H9 (cell line): ENCODE measurements at regions not wholly inside any gene's neighbourhood (a gene's known extent, or its start where the extent isn't known, plus 50 kb on each side); places are given as distances from the start of the nearest gene placed in this dataset.

Source experiments
- DNase-seq: peaks from one replicate; pipeline ENCODE4 v3.0.0-alpha.2; 2017
- H2AFZ ChIP-seq: one replicate; pipeline ENCODE4 v1.6.1; 2013; ENCODE audit warnings: mild to moderate bottlenecking, low read length, control low read depth, moderate library complexity
- H2AK5ac ChIP-seq: 2 replicates; pipeline ENCODE4 v1.6.1; 2013; ENCODE audit warnings: low read length, control low read depth, mixed read lengths; ENCODE audit not compliant: insufficient read length
- H2BK120ac ChIP-seq: one replicate; pipeline ENCODE4 v1.6.1; 2013; ENCODE audit warnings: low read depth, mild to moderate bottlenecking, low read length, control low read depth, inconsistent platforms; ENCODE audit not compliant: poor library complexity, severe bottlenecking
- H2BK12ac ChIP-seq: 2 replicates; pipeline ENCODE4 v1.6.1; 2013; ENCODE audit warnings: low read length, control low read depth, mixed read lengths, low read depth; ENCODE audit not compliant: insufficient read length
- H2BK15ac ChIP-seq: 2 replicates; pipeline ENCODE4 v1.6.1; 2013; ENCODE audit warnings: low read depth, low read length, control low read depth
- H2BK20ac ChIP-seq: one replicate; pipeline ENCODE4 v1.6.1; 2013; ENCODE audit warnings: low read depth, mild to moderate bottlenecking, low read length, control low read depth, inconsistent platforms; ENCODE audit not compliant: poor library complexity, severe bottlenecking
- H2BK5ac ChIP-seq: 2 replicates; pipeline ENCODE4 v1.6.1; 2013; ENCODE audit warnings: low read length, control low read depth, mixed read lengths; ENCODE audit not compliant: insufficient read length
- H3K14ac ChIP-seq: 2 replicates; pipeline ENCODE4 v1.6.1; 2013; ENCODE audit warnings: low read length, control low read depth; ENCODE audit not compliant: insufficient read depth
- H3K18ac ChIP-seq: 2 replicates; pipeline ENCODE4 v1.6.1; 2013; ENCODE audit warnings: low read depth, mild to moderate bottlenecking, mixed read lengths, low read length, control low read depth; ENCODE audit not compliant: insufficient read length
- H3K23ac ChIP-seq: 2 replicates; pipeline ENCODE4 v1.6.1; 2013; ENCODE audit warnings: low read length, control low read depth, mixed read lengths, low read depth; ENCODE audit not compliant: insufficient read length
- H3K23me2 ChIP-seq: 2 replicates; pipeline ENCODE4 v1.6.1; 2013; ENCODE audit warnings: low read depth, mild to moderate bottlenecking, mixed read lengths, low read length, control low read depth; ENCODE audit not compliant: insufficient read length, poor library complexity, severe bottlenecking
- H3K27ac ChIP-seq: 2 replicates; pipeline ENCODE4 v1.5.1; 2013; ENCODE audit warnings: low read length, control low read depth, mixed read lengths, low read depth; ENCODE audit not compliant: insufficient read length
- H3K27me3 ChIP-seq: 2 replicates; pipeline ENCODE4 v1.6.1; 2013; ENCODE audit warnings: low read length, control low read depth, inconsistent platforms; ENCODE audit not compliant: insufficient read depth
- H3K4ac ChIP-seq: 2 replicates; pipeline ENCODE4 v1.6.1; 2013; ENCODE audit warnings: low read depth, mild to moderate bottlenecking, control low read depth, inconsistent platforms, low read length, moderate library complexity
- H3K4me1 ChIP-seq: 2 replicates; pipeline ENCODE4 v1.6.1; 2013; ENCODE audit warnings: low read length, control low read depth, inconsistent platforms; ENCODE audit not compliant: insufficient read depth
- H3K4me2 ChIP-seq: 2 replicates; pipeline ENCODE4 v1.6.1; 2013; ENCODE audit warnings: low read length, control low read depth, mixed read lengths; ENCODE audit not compliant: insufficient read length, insufficient read depth
- H3K56ac ChIP-seq: 2 replicates; pipeline ENCODE4 v1.6.1; 2013; ENCODE audit warnings: low read depth, mild to moderate bottlenecking, mixed read lengths, low read length, control low read depth; ENCODE audit not compliant: insufficient read length
- H3K79me1 ChIP-seq: 2 replicates; pipeline ENCODE4 v1.6.1; 2013; ENCODE audit warnings: low read depth, mild to moderate bottlenecking, moderate library complexity, low read length, control low read depth, inconsistent platforms; ENCODE audit not compliant: insufficient read depth, poor library complexity, severe bottlenecking
- H3K79me2 ChIP-seq: 2 replicates; pipeline ENCODE4 v1.6.1; 2013; ENCODE audit warnings: low read length, control low read depth, inconsistent platforms; ENCODE audit not compliant: insufficient read depth
- H3K9ac ChIP-seq: 2 replicates; pipeline ENCODE4 v1.6.1; 2013; ENCODE audit warnings: low read length, control low read depth, mixed read lengths; ENCODE audit not compliant: insufficient read length; ENCODE audit errors: extremely low read depth
- H3K9me3 ChIP-seq: one replicate; pipeline ENCODE4 v1.6.1; 2013; ENCODE audit warnings: low read depth, low read length, inconsistent platforms; ENCODE audit not compliant: control insufficient read depth
- H3T11ph ChIP-seq: one replicate; pipeline ENCODE4 v1.6.1; 2013; ENCODE audit warnings: mild to moderate bottlenecking, low read length, control low read depth, inconsistent platforms
- H4K20me1 ChIP-seq: one replicate; pipeline ENCODE4 v1.6.1; 2013; ENCODE audit not compliant: control insufficient read depth, insufficient read length, insufficient read depth
- H4K5ac ChIP-seq: 2 replicates; pipeline ENCODE4 v1.6.1; 2013; ENCODE audit warnings: low read depth, mild to moderate bottlenecking, mixed read lengths, low read length, control low read depth; ENCODE audit not compliant: insufficient read length
- H4K8ac ChIP-seq: replicated peaks from 2 replicates; pipeline ENCODE4 v1.6.1; 2013; ENCODE audit warnings: low read length, control low read depth, mixed read lengths, low read depth; ENCODE audit not compliant: insufficient read length
- H4K91ac ChIP-seq: 2 replicates; pipeline ENCODE4 v1.6.1; 2013; ENCODE audit warnings: low read depth, mild to moderate bottlenecking, moderate library complexity, mixed read lengths, low read length, control low read depth; ENCODE audit not compliant: insufficient read length
- H3K27ac Mint-ChIP-seq, 3 experiments: 2 replicates in 2 of 3; 3 replicates in 1 of 3; pipeline ENCODE4 v1.8.0; 2020 to 2021; ENCODE audit warnings: mixed read lengths in 3 of 3, mild to moderate bottlenecking in 1 of 3, moderate library complexity in 1 of 3
- H3K27me3 Mint-ChIP-seq: 2 replicates; pipeline ENCODE4 v1.8.0; 2021; ENCODE audit warnings: low read depth, mild to moderate bottlenecking, moderate library complexity, mixed read lengths
- H3K36me3 Mint-ChIP-seq, 3 experiments: 2 replicates in 2 of 3; 3 replicates in 1 of 3; pipeline ENCODE4 v1.8.0; 2020 to 2021; ENCODE audit warnings: low read depth in 3 of 3, mixed read lengths in 3 of 3; ENCODE audit not compliant: insufficient read depth in 1 of 3
- H3K4me1 Mint-ChIP-seq, 2 experiments: 2 replicates each; pipeline ENCODE4 v1.8.0; 2020; ENCODE audit warnings: mixed read lengths in 2 of 2
- H3K4me3 Mint-ChIP-seq, 2 experiments: 2 replicates in 1 of 2; 3 replicates in 1 of 2; pipeline ENCODE4 v1.8.0; 2020 to 2021; ENCODE audit warnings: mild to moderate bottlenecking in 2 of 2, mixed read lengths in 2 of 2, moderate library complexity in 1 of 2
- H3K9me3 Mint-ChIP-seq, 2 experiments: 2 replicates in 1 of 2; 3 replicates in 1 of 2; pipeline ENCODE4 v1.8.0; 2020; ENCODE audit warnings: mild to moderate bottlenecking in 2 of 2, mixed read lengths in 2 of 2, moderate library complexity in 1 of 2
- CTCF ChIP-seq: fragments of 200-600 bp; sonication (generic); conservative IDR thresholded peaks from 3 replicates; pipeline ENCODE4 v1.8.0; 2021; ENCODE audit warnings: antibody characterized with exemption, mild to moderate bottlenecking
- WGBS: extraction: QIAGEN DNeasy Blood & Tissue Kit; methylation state at CpG from one replicate; pipeline ENCODE4 v1.1.7; 2013; ENCODE audit warnings: missing lambda C conversion rate, low lambda C conversion rate, mixed read lengths; ENCODE audit not compliant: insufficient read length; ENCODE audit errors: extremely low coverage; 5-methylcytosine and 5-hydroxymethylcytosine counted together

DNA sequence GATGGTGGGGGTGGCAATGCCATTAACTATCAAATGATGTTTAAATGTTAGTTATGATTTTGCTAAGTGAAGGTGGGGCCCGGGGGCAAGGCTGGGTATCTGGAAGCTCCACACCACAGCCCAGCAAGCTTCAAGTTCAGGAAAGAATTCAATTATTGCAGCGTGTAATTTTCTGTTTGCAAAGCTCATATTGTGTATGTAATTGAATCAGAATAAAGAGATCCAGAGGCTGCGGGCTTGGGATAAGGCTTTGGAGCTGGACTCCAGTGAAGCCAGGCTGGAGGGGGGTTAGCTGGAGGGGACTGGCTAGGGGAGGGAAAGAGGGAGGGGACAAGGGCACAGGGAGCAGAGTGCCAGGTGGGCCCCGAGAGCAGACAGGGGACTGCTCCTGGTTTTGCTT is 557.1 kb upstream of the CADM1 start:
- Mint-ChIP-seq H3K36me3 (no peaks in the 10 kb centered on the region), H3K9me3 (no peaks in the 10 kb centered on the region; a peak in 1 of 5 replicates), H3K27ac (no peak overlapping the region; a peak in 1 of 7 replicates), H3K4me3 (no peak overlapping the region), H3K27me3 (peaks cover 77% of the 10 kb centered on the region), H3K4me1 (peaks cover 18 to 33% of the 10 kb centered on the region in 2 experiments)
- H4K8ac ChIP-seq = no peak overlapping the region
- H2AK5ac ChIP-seq = no peak overlapping the region
- no peak overlapping the region for H2AFZ ChIP-seq
- no peak overlapping the region for H3K27ac ChIP-seq
- H3T11ph ChIP-seq = no peak overlapping the region
- H3K56ac ChIP-seq = no peak overlapping the region
- no peak overlapping the region for H3K18ac ChIP-seq
- H3K79me2 ChIP-seq = no peaks in the 10 kb centered on the region
- no peak overlapping the region for H2BK20ac ChIP-seq
- H4K20me1 ChIP-seq = peaks cover 2% of the 10 kb centered on the region
- no peak overlapping the region for H4K5ac ChIP-seq
- H3K79me1 ChIP-seq = no peaks in the 10 kb centered on the region
- no peak overlapping the region for H2BK5ac ChIP-seq
- no peaks in the 10 kb centered on the region for H3K23me2 ChIP-seq
- no peak overlapping the region for H3K4me2 ChIP-seq
- peaks cover 5% of the 10 kb centered on the region for H3K4me1 ChIP-seq
- TF ChIP-seq CTCF = no peak
- H3K23ac ChIP-seq = no peak overlapping the region
- no peak overlapping the region for H3K9ac ChIP-seq
- no peak overlapping the region for H2BK120ac ChIP-seq
- H3K4ac ChIP-seq = no peak overlapping the region
- no peaks in the 10 kb centered on the region for H3K9me3 ChIP-seq
- no peaks in the 10 kb centered on the region; the same call in 1 of the 2 replicates for H3K27me3 ChIP-seq
- no CpG with 5 or more reads among the region's 4 CpGs for WGBS
- DNase-seq = no peak
- no peak overlapping the region for H2BK12ac ChIP-seq
- H4K91ac ChIP-seq = no peak overlapping the region
- no peak overlapping the region for H2BK15ac ChIP-seq
- no peak overlapping the region for H3K14ac ChIP-seq
